Activated T-cell treated with anti-CD3 and anti-CD28 coated beads, Interleukin-2, amount 50 U/mL, for 4 hours (primary cell): ENCODE measurements at regions not wholly inside any gene's neighbourhood (a gene's known extent, or its start where the extent isn't known, plus 50 kb on each side); places are given as distances from the start of the nearest gene placed in this dataset.

Experiments
- ATAC-seq, 2 donors: fragments of 200-7000 bp; cut with Tn5 transposase; one replicate each; pipeline ENCODE4 v1.10.0; 2021
- DNase-seq: peaks from one replicate; pipeline ENCODE4 v3.0.0-alpha.2; 2020
- H3K27me3 Mint-ChIP-seq: one replicate; pipeline ENCODE4 v1.8.0; 2021; ENCODE audit warnings: low read depth, mixed read lengths
- H3K36me3 Mint-ChIP-seq: one replicate; pipeline ENCODE4 v1.8.0; 2022; ENCODE audit warnings: mixed read lengths; ENCODE audit not compliant: insufficient read depth
- H3K4me1 Mint-ChIP-seq: one replicate; pipeline ENCODE4 v1.8.0; 2021; ENCODE audit warnings: low read depth, mixed read lengths
- H3K4me3 Mint-ChIP-seq: one replicate; pipeline ENCODE4 v1.8.0; 2021; ENCODE audit warnings: mild to moderate bottlenecking, moderate library complexity, mixed read lengths
- H3K9me3 Mint-ChIP-seq: one replicate; pipeline ENCODE4 v1.8.0; 2021; ENCODE audit warnings: mixed read lengths

- ATAC-seq = no peak
These were observed 65.0 kb upstream of the POU2AF1 start for GRCh38 chr11:111444040-111444439.

GRCh38 chr11:111443640-111444039 lies 64.6 kb upstream of the POU2AF1 start:
- Mint-ChIP-seq H3K4me3 (no peak overlapping the region), H3K4me1 (peaks cover 24% of the 10 kb centered on the region), H3K36me3 (no peaks in the 10 kb centered on the region), H3K27me3 (no peaks in the 10 kb centered on the region), H3K9me3 (no peaks in the 10 kb centered on the region)
- ATAC-seq (no peak), DNase-seq (no peak)

More at GRCh38 chr11:111444040-111444439, 65.0 kb upstream of the POU2AF1 start:
- Mint-ChIP-seq H3K4me3 (no peak overlapping the region), H3K4me1 (peaks cover 24% of the 10 kb centered on the region), H3K27me3 (no peaks in the 10 kb centered on the region), H3K9me3 (no peaks in the 10 kb centered on the region), H3K36me3 (no peaks in the 10 kb centered on the region)
- DNase-seq = no peak

- ATAC-seq (no peak), DNase-seq (no peak)
- no peaks in the 10 kb centered on the region for H3K9me3 Mint-ChIP-seq
- H3K27me3 Mint-ChIP-seq = no peaks in the 10 kb centered on the region
- no peak overlapping the region for H3K4me3 Mint-ChIP-seq
- H3K36me3 Mint-ChIP-seq = no peaks in the 10 kb centered on the region
- H3K4me1 Mint-ChIP-seq = peaks cover 24% of the 10 kb centered on the region
These were observed 64.0 kb upstream of the POU2AF1 start for GRCh38 chr11:111443032-111443431.

- ATAC-seq = peak; percentile 49 to 57
- no peak for DNase-seq
- Mint-ChIP-seq H3K4me1 (peaks cover 25% of the 10 kb centered on the region), H3K4me3 (no peak overlapping the region), H3K36me3 (no peaks in the 10 kb centered on the region), H3K27me3 (peaks cover 2% of the 10 kb centered on the region), H3K9me3 (no peaks in the 10 kb centered on the region)
These were observed 62.4 kb upstream of the POU2AF1 start for GRCh38 chr11:111441443-111441842.

GRCh38 chr11:111440416-111441205 lies 61.5 kb upstream of the POU2AF1 start:
- no peaks in the 10 kb centered on the region for H3K9me3 Mint-ChIP-seq
- DNase-seq = no peak
- peaks cover 16% of the 10 kb centered on the region for H3K4me1 Mint-ChIP-seq
- H3K27me3 Mint-ChIP-seq = peaks cover 2% of the 10 kb centered on the region
- no peak for ATAC-seq
- no peaks in the 10 kb centered on the region for H3K36me3 Mint-ChIP-seq
- no peak overlapping the region for H3K4me3 Mint-ChIP-seq

GRCh38 chr11:111439901-111440300 lies 60.8 kb upstream of the POU2AF1 start:
- no peaks in the 10 kb centered on the region for H3K9me3 Mint-ChIP-seq
- no peak for ATAC-seq
- peaks cover 16% of the 10 kb centered on the region for H3K4me1 Mint-ChIP-seq
- peaks cover 2% of the 10 kb centered on the region for H3K27me3 Mint-ChIP-seq
- DNase-seq = no peak
- no peaks in the 10 kb centered on the region for H3K36me3 Mint-ChIP-seq
- no peak overlapping the region for H3K4me3 Mint-ChIP-seq

GRCh38 chr11:111438846-111439520 lies 59.9 kb upstream of the POU2AF1 start:
- Mint-ChIP-seq H3K4me1 (peaks cover 16% of the 10 kb centered on the region), H3K4me3 (no peak overlapping the region), H3K27me3 (peaks cover 2% of the 10 kb centered on the region), H3K9me3 (no peaks in the 10 kb centered on the region), H3K36me3 (no peaks in the 10 kb centered on the region)
- no peak for DNase-seq
- no peak for ATAC-seq

GRCh38 chr11:111438168-111438567 lies 59.1 kb upstream of the POU2AF1 start:
- Mint-ChIP-seq H3K27me3 (peaks cover 2% of the 10 kb centered on the region), H3K4me1 (peaks cover 14% of the 10 kb centered on the region), H3K36me3 (no peaks in the 10 kb centered on the region), H3K4me3 (no peak overlapping the region), H3K9me3 (no peaks in the 10 kb centered on the region)
- ATAC-seq = no peak
- DNase-seq = no peak

- DNase-seq (no peak), ATAC-seq (no peak)
- peaks cover 6% of the 10 kb centered on the region for H3K27me3 Mint-ChIP-seq
- no peak overlapping the region for H3K4me3 Mint-ChIP-seq
- peaks cover 9% of the 10 kb centered on the region for H3K4me1 Mint-ChIP-seq
- no peaks in the 10 kb centered on the region for H3K36me3 Mint-ChIP-seq
- H3K9me3 Mint-ChIP-seq = no peaks in the 10 kb centered on the region
These were observed 56.1 kb upstream of the POU2AF1 start for GRCh38 chr11:111435046-111435698.

- Mint-ChIP-seq H3K4me1 (no peaks in the 10 kb centered on the region), H3K4me3 (no peak overlapping the region), H3K27me3 (peaks cover 4% of the 10 kb centered on the region), H3K36me3 (no peaks in the 10 kb centered on the region), H3K9me3 (no peaks in the 10 kb centered on the region)
- DNase-seq = peak; percentile 57
- peak in 1 of 2 donors; percentile 43 for ATAC-seq
These were observed 50.0 kb upstream of the POU2AF1 start for GRCh38 chr11:111429066-111429506.
